ENCODE measurements at regions not wholly inside any gene's neighbourhood (a gene's known extent, or its start where the extent isn't known, plus 50 kb on each side); places are given as distances from the start of the nearest gene placed in this dataset.
"Not testable (repeated sequence)": the region's sequence is repeated elsewhere in the genome, so short reads cannot be mapped to it uniquely, and the experiment has no call there.

GRCh38 chr2:35496022-35496421 is 859.6 kb upstream of the CRIM1 start:
- intact Hi-C loops (cut with DNase I; ENCODE audit: low total_unique reads) = no loop called here

DNA sequence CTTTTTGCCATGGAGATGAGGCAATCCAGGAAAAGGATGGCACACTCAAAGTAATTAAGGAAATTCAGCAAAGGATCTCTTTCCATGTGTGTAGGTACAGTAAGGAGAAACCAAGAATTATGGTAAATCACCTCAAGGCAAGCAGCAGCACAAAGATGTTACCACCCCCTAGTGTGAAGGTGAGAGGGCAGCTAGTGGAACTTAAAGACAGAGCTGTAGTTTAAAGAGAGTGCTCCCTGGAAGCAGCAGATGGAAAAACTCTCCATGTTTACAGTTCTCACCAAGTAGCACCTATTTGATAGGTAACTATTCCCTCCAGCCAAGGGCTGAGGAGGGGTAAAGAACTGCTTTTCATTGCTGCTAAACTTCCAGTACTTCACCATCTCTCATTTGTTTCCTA is 860.4 kb upstream of the CRIM1 start:
- intact Hi-C loops (cut with DNase I; ENCODE audit: low total_unique reads) = no loop called here
- TF ChIP-seq, protein P1, sequence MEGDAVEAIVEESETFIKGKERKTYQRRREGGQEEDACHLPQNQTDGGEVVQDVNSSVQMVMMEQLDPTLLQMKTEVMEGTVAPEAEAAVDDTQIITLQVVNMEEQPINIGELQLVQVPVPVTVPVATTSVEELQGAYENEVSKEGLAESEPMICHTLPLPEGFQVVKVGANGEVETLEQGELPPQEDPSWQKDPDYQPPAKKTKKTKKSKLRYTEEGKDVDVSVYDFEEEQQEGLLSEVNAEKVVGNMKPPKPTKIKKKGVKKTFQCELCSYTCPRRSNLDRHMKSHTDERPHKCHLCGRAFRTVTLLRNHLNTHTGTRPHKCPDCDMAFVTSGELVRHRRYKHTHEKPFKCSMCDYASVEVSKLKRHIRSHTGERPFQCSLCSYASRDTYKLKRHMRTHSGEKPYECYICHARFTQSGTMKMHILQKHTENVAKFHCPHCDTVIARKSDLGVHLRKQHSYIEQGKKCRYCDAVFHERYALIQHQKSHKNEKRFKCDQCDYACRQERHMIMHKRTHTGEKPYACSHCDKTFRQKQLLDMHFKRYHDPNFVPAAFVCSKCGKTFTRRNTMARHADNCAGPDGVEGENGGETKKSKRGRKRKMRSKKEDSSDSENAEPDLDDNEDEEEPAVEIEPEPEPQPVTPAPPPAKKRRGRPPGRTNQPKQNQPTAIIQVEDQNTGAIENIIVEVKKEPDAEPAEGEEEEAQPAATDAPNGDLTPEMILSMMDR (IDR thresholded peaks at IDR 0.05) = no peak
- TF ChIP-seq POLR2A (IDR thresholded peaks at IDR 0.05) = no peak

More at GRCh38 chr2:35496022-35496421, 859.6 kb upstream of the CRIM1 start:
- no peaks in the 10 kb centered on the region for H3K27me3 ChIP-seq
- no peaks in the 10 kb centered on the region for H3K36me3 ChIP-seq
- no peaks in the 10 kb centered on the region for H3K4me1 ChIP-seq
- no peaks in the 10 kb centered on the region for H3K9me3 ChIP-seq
- no peak for TF ChIP-seq POLR2A (IDR thresholded peaks at IDR 0.05)
- TF ChIP-seq, protein P1 (IDR thresholded peaks at IDR 0.05) = no peak
- H3K27ac ChIP-seq = no peak overlapping the region
- H3K4me3 ChIP-seq = no peak overlapping the region
- DNase-seq = no peak

DNA sequence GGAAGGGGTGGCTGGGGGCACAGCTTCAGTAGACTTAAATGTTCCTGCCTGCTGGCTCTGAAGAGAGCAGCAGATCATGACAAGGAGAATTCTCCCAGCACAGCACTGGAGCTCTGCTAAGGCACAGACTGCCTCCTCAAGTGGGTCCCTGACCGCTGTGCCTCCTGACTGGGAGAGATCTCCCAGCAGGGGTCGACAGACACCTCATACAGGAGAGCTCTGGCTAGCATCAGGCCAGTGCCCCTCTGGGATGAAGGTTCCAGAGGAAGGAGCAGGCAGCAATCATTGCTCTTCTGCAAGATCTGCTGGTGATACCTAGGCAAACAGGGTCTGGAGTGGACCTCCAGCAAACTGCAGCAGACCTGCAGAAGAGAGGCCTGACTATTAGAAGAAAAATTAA is 877.5 kb upstream of the CRIM1 start:
- H3K4me1 ChIP-seq; H3K4me3 ChIP-seq; H3K9me3 ChIP-seq; DNase-seq; H3K27me3 ChIP-seq; H3K27ac ChIP-seq; H3K36me3 ChIP-seq; intact Hi-C loops (cut with DNase I; ENCODE audit: low total_unique reads): not testable (repeated sequence)

More for the DNA sequence above, 860.4 kb upstream of the CRIM1 start:
- Histone ChIP-seq H3K27me3 (no peaks in the 10 kb centered on the region), H3K4me1 (no peaks in the 10 kb centered on the region), H3K9me3 (no peaks in the 10 kb centered on the region), H3K36me3 (no peaks in the 10 kb centered on the region), H3K4me3 (no peak overlapping the region), H3K27ac (no peak overlapping the region)
- no peak for DNase-seq

DNA sequence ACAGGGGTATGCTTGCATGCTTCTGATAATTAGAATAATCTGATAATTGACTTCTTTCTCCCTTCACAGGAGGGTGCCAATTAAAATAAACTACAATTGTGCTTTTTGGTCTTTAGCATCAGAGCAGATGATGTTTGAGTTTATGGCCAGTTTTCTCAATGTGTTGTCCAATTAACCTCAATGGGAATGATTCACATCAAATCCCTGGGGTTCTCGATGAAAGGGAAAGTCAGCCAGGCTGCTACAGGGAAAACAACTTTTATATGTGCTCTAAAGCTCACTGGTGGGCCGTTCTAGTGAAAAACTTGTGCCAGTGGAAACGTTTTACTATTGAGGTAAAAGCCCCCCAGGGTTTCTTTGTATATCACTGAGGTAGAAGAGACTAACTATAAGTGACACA is 887.3 kb upstream of the CRIM1 start:
- no peaks in the 10 kb centered on the region for H3K36me3 ChIP-seq
- intact Hi-C loops (cut with DNase I; ENCODE audit: low total_unique reads) = no loop called here
- DNase-seq = no peak
- H3K9me3 ChIP-seq = no peaks in the 10 kb centered on the region
- H3K27me3 ChIP-seq = no peaks in the 10 kb centered on the region
- H3K4me3 ChIP-seq = no peak overlapping the region
- no peak for TF ChIP-seq POLR2A (IDR thresholded peaks at IDR 0.05)
- TF ChIP-seq, protein P1 (IDR thresholded peaks at IDR 0.05) = no peak
- no peak overlapping the region for H3K27ac ChIP-seq
- no peaks in the 10 kb centered on the region for H3K4me1 ChIP-seq

DNA sequence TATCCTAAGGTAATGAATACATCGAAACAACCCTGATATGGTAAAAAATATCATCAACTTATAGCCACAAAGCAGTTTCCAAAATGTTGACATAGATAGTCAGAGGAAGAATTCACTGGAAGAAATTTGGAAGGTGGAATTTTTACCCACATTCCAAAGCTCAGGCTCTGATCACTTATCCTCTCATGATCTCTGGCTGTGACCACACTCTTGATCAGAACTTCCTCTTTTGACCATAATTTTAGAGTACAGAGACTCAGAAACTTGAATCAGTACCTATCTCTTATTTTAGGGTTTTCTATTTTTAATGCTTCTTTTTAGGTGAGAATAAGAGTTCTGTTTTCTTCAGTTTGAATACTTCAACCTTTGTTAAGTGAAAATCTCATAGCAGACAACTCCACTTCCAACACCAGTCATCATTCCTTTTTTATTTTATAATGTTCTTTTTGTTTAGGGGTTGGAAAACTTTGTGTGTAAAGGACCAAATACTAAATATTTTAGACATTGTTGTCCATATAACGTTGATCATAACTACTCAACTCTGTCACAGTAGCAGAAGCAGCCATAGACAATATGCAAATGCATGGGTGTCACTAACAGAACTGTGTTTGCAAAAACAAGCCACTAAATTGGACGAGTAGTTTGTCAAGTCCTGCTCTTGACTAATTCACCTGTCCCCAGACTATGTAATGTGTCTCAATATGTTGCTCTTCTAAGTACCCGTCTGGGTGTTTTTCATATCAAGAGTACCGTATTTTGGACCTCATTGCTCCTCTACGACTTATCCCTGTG is 891.6 kb upstream of the CRIM1 start:
- no peak for DNase-seq
- no peak for TF ChIP-seq POLR2A (IDR thresholded peaks at IDR 0.05)
- TF ChIP-seq, protein P1 (IDR thresholded peaks at IDR 0.05) = no peak
- H3K27ac ChIP-seq = no peak overlapping the region
- H3K4me3 ChIP-seq = no peak overlapping the region
- no peaks in the 10 kb centered on the region for H3K36me3 ChIP-seq
- intact Hi-C loops (cut with DNase I; ENCODE audit: low total_unique reads) = no loop called here
- no peaks in the 10 kb centered on the region for H3K4me1 ChIP-seq
- H3K9me3 ChIP-seq = no peaks in the 10 kb centered on the region
- no peaks in the 10 kb centered on the region for H3K27me3 ChIP-seq

All from uterus (tissue), 3 donors.